ENCODE measurements at regions not wholly inside any gene's neighbourhood (a gene's known extent, or its start where the extent isn't known, plus 50 kb on each side); places are given as distances from the start of the nearest gene placed in this dataset.

GRCh38 chr2:163906410-163906809 lies 170.6 kb upstream of the FIGN start:
- H2BK120ac ChIP-seq (ENCODE audit: low read depth, low read length) = no peak overlapping the region
- no peak overlapping the region for H4K8ac ChIP-seq (ENCODE audit: low read depth in 2 of 2, low read length in 2 of 2)
- no peaks in the 10 kb centered on the region for H3K9me1 ChIP-seq (ENCODE audit: insufficient read depth, low read length)
- peaks cover 2% of the 10 kb centered on the region; the same call in 1 of the 2 replicates for H3K9me3 ChIP-seq (ENCODE audit: control insufficient read depth, insufficient read depth, low read length)
- H3K4me2 ChIP-seq (ENCODE audit: low read depth, low read length) = no peak overlapping the region
- no CpG with 5 or more reads among the region's 1 CpG for WGBS, 2 experiments (ENCODE audit: extremely low coverage in 2 of 2, insufficient read length in 1 of 2)
- DNase-seq (no peak), ATAC-seq (ENCODE audit: low read depth) (no peak)
- no peak overlapping the region for H4K91ac ChIP-seq (ENCODE audit: insufficient read depth, low read depth, low read length)
- H3K79me1 ChIP-seq (ENCODE audit: low read depth in 1 of 2, low read length in 2 of 2) = no peaks in the 10 kb centered on the region
- no peak overlapping the region for H3K27ac ChIP-seq (ENCODE audit: insufficient read depth, low read length)
- H3K18ac ChIP-seq (ENCODE audit: low read depth, low read length) = no peak overlapping the region
- H2AFZ ChIP-seq (replicated peaks; ENCODE audit: low read length, poor library complexity) = no peak overlapping the region
- no peak overlapping the region for H2BK5ac ChIP-seq (ENCODE audit: low read depth, low read length, poor library complexity, severe bottlenecking)
- TF ChIP-seq CEBPB (IDR thresholded peaks at IDR 0.05; ENCODE audit: low read depth, low read length) = peak; percentile 50
- TF ChIP-seq CHD1 (IDR thresholded peaks at IDR 0.05; ENCODE audit: low read depth, low read length) = no peak
- no peak for TF ChIP-seq CTCF (conservative IDR thresholded peaks at IDR 0.05; ENCODE audit: low read depth, low read length)
- no peak for TF ChIP-seq ELK1 (IDR thresholded peaks at IDR 0.05; ENCODE audit: borderline replicate concordance, low read depth, low read length)
- in situ Hi-C loops (cut with MboI; ENCODE audit: low sequenced_read_pairs) = no loop called here
- H3K14ac ChIP-seq (replicated peaks; ENCODE audit: low read depth, low read length) = no peak overlapping the region
- H4K20me1 ChIP-seq (ENCODE audit: insufficient read depth, low read length) = no peaks in the 10 kb centered on the region
- H3K27me3 ChIP-seq (ENCODE audit: control insufficient read depth, insufficient read depth, low read length) = no peaks in the 10 kb centered on the region
- no TSS peak for BruUV-seq (replicated peaks)
- no peak overlapping the region for H3K9ac ChIP-seq (ENCODE audit: low read depth, low read length)
- ChIA-PET CTCF (no interaction called here), POLR2A (ENCODE audit: unreplicated experiment) (no interaction called here)
- no peaks in the 10 kb centered on the region for H3K4me1 ChIP-seq (ENCODE audit: control insufficient read depth, insufficient read depth, low read length)
- no peak overlapping the region for H2AK9ac ChIP-seq (replicated peaks; ENCODE audit: low read depth, low read length, poor library complexity)
- dilution Hi-C loops (cut with HindIII; ENCODE audit: low sequenced_read_pairs, unreplicated experiment) = no loop called here
- intact Hi-C loops (cut with micrococcal nuclease) = no loop called here
- no peak overlapping the region for H3K56ac ChIP-seq (ENCODE audit: extremely low read depth, insufficient read depth, low read length)
- no peak overlapping the region for H2AK5ac ChIP-seq (ENCODE audit: low read depth, low read length)
- H3K23ac ChIP-seq (ENCODE audit: low read depth, low read length) = no peak overlapping the region
- H3K36me3 ChIP-seq (ENCODE audit: control insufficient read depth, insufficient read depth, low read length) = no peaks in the 10 kb centered on the region
- H3K4me3 ChIP-seq (ENCODE audit: insufficient read depth, low read depth, low read length) = no peak overlapping the region
- H3K4ac ChIP-seq (ENCODE audit: low read depth, low read length) = no peak overlapping the region
- no peak overlapping the region for H2BK20ac ChIP-seq (ENCODE audit: low read depth, low read length)
- no peak overlapping the region for H4K5ac ChIP-seq (ENCODE audit: low read depth, low read length)
- H2BK15ac ChIP-seq (ENCODE audit: low read depth, low read length) = no peak overlapping the region

Data from IMR-90 (cell line).